GM12878 (cell line): ENCODE measurements at regions not wholly inside any gene's neighbourhood (a gene's known extent, or its start where the extent isn't known, plus 50 kb on each side); places are given as distances from the start of the nearest gene placed in this dataset.

Experiments
- CBFB ChIP-seq: IDR thresholded peaks from 2 replicates; pipeline ENCODE4 v1.6.1; 2016; ENCODE audit warnings: antibody characterized with exemption, low read depth
- ETV6 ChIP-seq, 2 experiments: fragments of 450-650 bp in 1 of 2; IDR thresholded peaks in 1 of 2; conservative IDR thresholded peaks in 1 of 2; 2 replicates each; pipeline ENCODE4 v1.6.1; 2014; ENCODE audit warnings: antibody characterized with exemption in 1 of 2, borderline replicate concordance in 1 of 2, low read depth in 1 of 2, mild to moderate bottlenecking in 1 of 2, moderate library complexity in 1 of 2
- EZH2 ChIP-seq: IDR thresholded peaks from 2 replicates; pipeline ENCODE4 v1.6.1; 2012; ENCODE audit warnings: low read depth, mild to moderate bottlenecking, control low read depth, inconsistent platforms, low read length, borderline replicate concordance; ENCODE audit not compliant: control insufficient read depth
- POLR2A ChIP-seq: IDR thresholded peaks from 2 replicates; pipeline ENCODE4 v1.6.1; 2011; ENCODE audit warnings: low read depth, mild to moderate bottlenecking, low read length
- RAD21 ChIP-seq: IDR thresholded peaks from 2 replicates; pipeline ENCODE4 v1.6.1; 2011; ENCODE audit warnings: mild to moderate bottlenecking, low read depth, low read length, moderate library complexity; ENCODE audit not compliant: insufficient read depth
- REST ChIP-seq: IDR thresholded peaks from 2 replicates; pipeline ENCODE4 v1.6.1; 2012; ENCODE audit warnings: mild to moderate bottlenecking, low read depth, low read length
- SP1 ChIP-seq: IDR thresholded peaks from one replicate; pipeline ENCODE4 v1.6.1; 2011; ENCODE audit warnings: low read depth, low read length
- TF ChIP-seq, protein P1 (sequence below), 3 experiments: IDR thresholded peaks in 2 of 3; conservative IDR thresholded peaks in 1 of 3; 2 replicates each; pipeline ENCODE4 v1.5.1; 2011; ENCODE audit warnings: low read depth in 3 of 3, low read length in 3 of 3, mild to moderate bottlenecking in 3 of 3, control low read depth in 2 of 3, moderate library complexity in 2 of 3, inconsistent platforms in 1 of 3, mixed read lengths in 1 of 3; ENCODE audit not compliant: control insufficient read depth in 2 of 3, insufficient read depth in 1 of 3; ENCODE audit errors: extremely low read depth in 1 of 3

DNA sequence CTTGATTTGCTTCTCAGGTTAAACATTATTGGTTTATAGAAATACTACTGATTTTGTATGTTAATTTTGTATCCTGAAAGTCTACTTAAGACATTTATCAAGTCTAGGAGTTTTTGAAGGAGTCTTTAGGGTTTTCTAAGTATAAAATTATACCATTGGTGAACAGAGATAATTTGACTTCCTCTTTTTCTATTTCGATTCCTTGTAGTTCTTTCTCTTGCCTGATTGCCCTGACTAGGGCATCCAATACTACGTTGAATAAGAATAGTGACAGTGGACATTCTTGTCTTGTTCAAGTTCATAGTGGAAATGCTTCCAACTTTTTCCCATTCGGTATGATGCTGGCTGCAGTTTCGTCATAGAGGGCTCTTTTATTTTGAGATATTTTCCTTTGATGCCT is 807.5 kb upstream of the SLC10A2 start:
- no peak for TF ChIP-seq SP1
- TF ChIP-seq, protein P1, sequence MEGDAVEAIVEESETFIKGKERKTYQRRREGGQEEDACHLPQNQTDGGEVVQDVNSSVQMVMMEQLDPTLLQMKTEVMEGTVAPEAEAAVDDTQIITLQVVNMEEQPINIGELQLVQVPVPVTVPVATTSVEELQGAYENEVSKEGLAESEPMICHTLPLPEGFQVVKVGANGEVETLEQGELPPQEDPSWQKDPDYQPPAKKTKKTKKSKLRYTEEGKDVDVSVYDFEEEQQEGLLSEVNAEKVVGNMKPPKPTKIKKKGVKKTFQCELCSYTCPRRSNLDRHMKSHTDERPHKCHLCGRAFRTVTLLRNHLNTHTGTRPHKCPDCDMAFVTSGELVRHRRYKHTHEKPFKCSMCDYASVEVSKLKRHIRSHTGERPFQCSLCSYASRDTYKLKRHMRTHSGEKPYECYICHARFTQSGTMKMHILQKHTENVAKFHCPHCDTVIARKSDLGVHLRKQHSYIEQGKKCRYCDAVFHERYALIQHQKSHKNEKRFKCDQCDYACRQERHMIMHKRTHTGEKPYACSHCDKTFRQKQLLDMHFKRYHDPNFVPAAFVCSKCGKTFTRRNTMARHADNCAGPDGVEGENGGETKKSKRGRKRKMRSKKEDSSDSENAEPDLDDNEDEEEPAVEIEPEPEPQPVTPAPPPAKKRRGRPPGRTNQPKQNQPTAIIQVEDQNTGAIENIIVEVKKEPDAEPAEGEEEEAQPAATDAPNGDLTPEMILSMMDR (IDR thresholded peaks at IDR 0.05 in 2 of 3, conservative IDR thresholded peaks at IDR 0.05 in 1 of 3; ENCODE audit: control insufficient read depth in 2 of 3, extremely low read depth in 1 of 3, insufficient read depth in 1 of 3, low read depth in 3 of 3, low read length in 3 of 3): no peak
- TF ChIP-seq REST: no peak
- TF ChIP-seq ETV6 (conservative IDR thresholded peaks at IDR 0.05 in 1 of 2, IDR thresholded peaks at IDR 0.05 in 1 of 2; ENCODE audit: borderline replicate concordance in 1 of 2, low read depth in 1 of 2): no peak
- TF ChIP-seq CBFB: no peak
- no peak for TF ChIP-seq POLR2A
- no peak for TF ChIP-seq RAD21
- TF ChIP-seq EZH2: no peak
